Endothelial cell of umbilical vein (primary cell): ENCODE measurements at regions not wholly inside any gene's neighbourhood (a gene's known extent, or its start where the extent isn't known, plus 50 kb on each side); places are given as distances from the start of the nearest gene placed in this dataset.

ENCODE experiments used
- BruUV-seq: library from RNA; stranded (reverse); fragments of 400-500 nt; replicated peaks from 2 replicates; lab custom pipeline; 2021; lab: Mats Ljungman, UMichigan
- CTCF ChIA-PET: fragments of 300-600, 350-600 bp; sonication (Branson Sonifier 250); formaldehyde crosslinking; loops from one replicate; lab custom pipeline; 2021; ENCODE audit warnings: antibody characterized with exemption, inconsistent platforms; lab: Charles Lee
- POLR2A ChIA-PET: fragments of 300-600, 350-600 bp; sonication (Branson Sonifier 250); formaldehyde crosslinking; loops from one replicate; lab custom pipeline; 2021; ENCODE audit warnings: antibody characterized with exemption, inconsistent platforms; lab: Charles Lee
- DNase-seq: peaks from one replicate; pipeline ENCODE4 v3.0.0-alpha.2; 2011; ENCODE audit warnings: low read depth, low spot score
- FAIRE-seq: peaks from 2 replicates; lab custom pipeline; 2011; peaks lifted over from hg19 to GRCh38; lab: Jason Lieb, UNC
- H2AFZ ChIP-seq: 2 replicates; pipeline ENCODE4 v1.6.0; 2012; ENCODE audit warnings: low read depth, low read length, control low read depth, inconsistent platforms
- H3K27ac ChIP-seq: 2 replicates; pipeline ENCODE4 v1.5.1; 2011; ENCODE audit warnings: low read depth, mild to moderate bottlenecking, control low read depth, low read length, moderate library complexity; ENCODE audit not compliant: insufficient read depth
- H3K27me3 ChIP-seq, 2 experiments: 2 replicates each; pipeline versions ENCODE4 v1.6.0 to v1.6.1; 2011; ENCODE audit warnings: low read length in 2 of 2, mixed read lengths in 1 of 2; ENCODE audit not compliant: control insufficient read depth in 2 of 2, insufficient read depth in 2 of 2
- H3K36me3 ChIP-seq, 2 experiments: 2 replicates in 1 of 2; 3 replicates in 1 of 2; pipeline ENCODE4 v1.5.1; 2011; ENCODE audit warnings: low read length in 2 of 2, mild to moderate bottlenecking in 1 of 2, moderate library complexity in 1 of 2; ENCODE audit not compliant: control insufficient read depth in 2 of 2, insufficient read depth in 2 of 2; ENCODE audit errors: extremely low read depth in 1 of 2
- H3K4me1 ChIP-seq: 3 replicates; pipeline ENCODE4 v1.5.1; 2011; ENCODE audit warnings: mild to moderate bottlenecking, low read length; ENCODE audit not compliant: control insufficient read depth, insufficient read depth; ENCODE audit errors: extremely low read depth
- H3K4me2 ChIP-seq: 2 replicates; pipeline ENCODE4 v1.6.1; 2011; ENCODE audit warnings: low read length, control low read depth, mixed read lengths; ENCODE audit not compliant: insufficient read depth
- H3K4me3 ChIP-seq, 3 experiments: fragments of 200-600 bp in 1 of 3; sonication (generic), shearing (Covaris generic) in 1 of 3; replicated peaks in 1 of 3; 2 replicates each; pipeline ENCODE4 v1.5.1; 2011 to 2016; ENCODE audit warnings: control low read depth in 3 of 3, low read length in 3 of 3, mild to moderate bottlenecking in 2 of 3, inconsistent platforms in 1 of 3, low read depth in 1 of 3, moderate library complexity in 1 of 3; ENCODE audit not compliant: insufficient read depth in 1 of 3
- H3K79me2 ChIP-seq: 2 replicates; pipeline ENCODE4 v1.6.0; 2012; ENCODE audit warnings: low read length, inconsistent platforms; ENCODE audit not compliant: control insufficient read depth, insufficient read depth
- H3K9ac ChIP-seq: replicated peaks from 2 replicates; pipeline ENCODE3; 2011; ENCODE audit warnings: low read length, control low read depth; ENCODE audit not compliant: insufficient read depth; ENCODE audit errors: extremely low read depth
- H3K9me1 ChIP-seq: replicated peaks from 3 replicates; pipeline ENCODE4 v1.6.0; 2011; ENCODE audit warnings: mild to moderate bottlenecking, low read length; ENCODE audit not compliant: control insufficient read depth, insufficient read depth; ENCODE audit errors: extremely low read depth
- H3K9me3 ChIP-seq: replicated peaks from 2 replicates; pipeline ENCODE4 v1.5.1; 2012; ENCODE audit warnings: low read length, inconsistent platforms; ENCODE audit not compliant: control insufficient read depth, insufficient read depth
- H4K20me1 ChIP-seq: replicated peaks from 2 replicates; pipeline ENCODE3; 2011; ENCODE audit warnings: mild to moderate bottlenecking, low read length; ENCODE audit not compliant: control insufficient read depth, insufficient read depth; ENCODE audit errors: extremely low read depth
- CTCF ChIP-seq, 2 donors: IDR thresholded peaks; 1 replicate in 1 of 2; 2 replicates in 1 of 2; pipeline ENCODE4 v1.5.1; 2011; ENCODE audit warnings: low read length in 2 of 2, mild to moderate bottlenecking in 2 of 2, moderate library complexity in 2 of 2, control low read depth in 1 of 2, inconsistent platforms in 1 of 2, low read depth in 1 of 2; ENCODE audit not compliant: insufficient read depth in 1 of 2; ENCODE audit errors: extremely low read depth in 1 of 2
- EZH2 ChIP-seq: IDR thresholded peaks from 2 replicates; pipeline ENCODE4 v1.6.1; 2012; ENCODE audit warnings: borderline replicate concordance, low read depth, mild to moderate bottlenecking, moderate library complexity, low read length, inconsistent platforms; ENCODE audit not compliant: severe bottlenecking
- FOS ChIP-seq: IDR thresholded peaks from 2 replicates; pipeline ENCODE4 v1.6.1; 2011; ENCODE audit warnings: mild to moderate bottlenecking, low read length, moderate library complexity, borderline replicate concordance; ENCODE audit not compliant: insufficient read depth
- GATA2 ChIP-seq: IDR thresholded peaks from 2 replicates; pipeline ENCODE4 v1.7.0; 2011; ENCODE audit warnings: low read depth, mild to moderate bottlenecking, moderate library complexity, mixed read lengths, low read length; ENCODE audit not compliant: insufficient read length, insufficient read depth
- JUN ChIP-seq: IDR thresholded peaks from 2 replicates; pipeline ENCODE4 v1.6.1; 2011; ENCODE audit warnings: borderline replicate concordance, low read depth; ENCODE audit not compliant: insufficient read length, insufficient read depth
- MAX ChIP-seq: IDR thresholded peaks from 2 replicates; pipeline ENCODE4 v1.6.1; 2011; ENCODE audit not compliant: insufficient read depth, insufficient read length
- MYC ChIP-seq: IDR thresholded peaks from one replicate; pipeline ENCODE4 v1.6.1; 2011; ENCODE audit warnings: mild to moderate bottlenecking, low read depth, low read length
- POLR2A ChIP-seq: IDR thresholded peaks from 2 replicates; pipeline ENCODE4 v1.6.1; 2012; ENCODE audit warnings: low read depth, mild to moderate bottlenecking, control low read depth, low read length
- POLR2AphosphoS5 ChIP-seq: IDR thresholded peaks from 2 replicates; pipeline ENCODE4 v1.6.1; 2012; ENCODE audit warnings: low read depth, mild to moderate bottlenecking, control low read depth, low read length, moderate library complexity; ENCODE audit not compliant: insufficient read depth
- dilution Hi-C: fragments of 300-500 bp; cut with MboI; formaldehyde crosslinking; loops from one replicate; pipeline ENCODE4 v1.15.0; 2019; ENCODE audit warnings: low sequenced_read_pairs; ENCODE audit not compliant: extremely low pct_ligation_motif_present
- intact Hi-C: fragments of 100-400 bp; cut with micrococcal nuclease; formaldehyde crosslinking; loops from one replicate; pipeline ENCODE4 v1.10.0; 2022

- ChIA-PET CTCF (no interaction called here), POLR2A (no interaction called here)
- Histone ChIP-seq H3K79me2 (no peaks in the 10 kb centered on the region), H3K9me3 (no peaks in the 10 kb centered on the region), H3K9ac (no peak overlapping the region), H4K20me1 (no peaks in the 10 kb centered on the region), H3K4me2 (no peak overlapping the region), H3K27me3 (peaks cover 19% of the 10 kb centered on the region in 2 experiments), H3K4me3 (no peak overlapping the region), H2AFZ (no peak overlapping the region), H3K4me1 (no peaks in the 10 kb centered on the region), H3K27ac (no peak overlapping the region), H3K36me3 (no peaks in the 10 kb centered on the region), H3K9me1 (no peaks in the 10 kb centered on the region)
- no TSS peak for BruUV-seq
- FAIRE-seq (no peak), DNase-seq (no peak)
- intact Hi-C loops, result no loop called here
- TF ChIP-seq EZH2 (no peak), MAX (no peak), CTCF (IDR thresholded peaks at IDR 0.05; ENCODE audit: extremely low read depth in 1 of 2, insufficient read depth in 1 of 2, low read depth in 1 of 2, low read length in 2 of 2) (no peak), POLR2A (no peak), MYC (no peak), GATA2 (no peak), FOS (no peak), POLR2AphosphoS5 (no peak), JUN (no peak)
- dilution Hi-C loops, result no loop called here
Observed at GRCh38 chr12:111040690-111041089, 120.3 kb upstream of the MYL2 start.
